Esophagus squamous epithelium (tissue), 4 donors: ENCODE measurements at regions not wholly inside any gene's neighbourhood (a gene's known extent, or its start where the extent isn't known, plus 50 kb on each side); places are given as distances from the start of the nearest gene placed in this dataset.

ENCODE experiments used
- POLR2A ChIP-seq, 4 donors: fragments of 450-650 bp; IDR thresholded peaks; one replicate each; pipeline ENCODE4 v1.6.1; 2017; ENCODE audit warnings: antibody characterized with exemption in 4 of 4, mild to moderate bottlenecking in 4 of 4, moderate library complexity in 3 of 4
- TF ChIP-seq, protein P1 (sequence below), 6 experiments: fragments of 450-650 bp in 4 of 6; fragments of 200-600 bp in 2 of 6; sonication (generic) in 2 of 6; IDR thresholded peaks; one replicate each; pipeline ENCODE4 v1.5.1; 2016 to 2019; ENCODE audit warnings: antibody characterized with exemption in 6 of 6, mild to moderate bottlenecking in 4 of 6, moderate library complexity in 4 of 6

DNA sequence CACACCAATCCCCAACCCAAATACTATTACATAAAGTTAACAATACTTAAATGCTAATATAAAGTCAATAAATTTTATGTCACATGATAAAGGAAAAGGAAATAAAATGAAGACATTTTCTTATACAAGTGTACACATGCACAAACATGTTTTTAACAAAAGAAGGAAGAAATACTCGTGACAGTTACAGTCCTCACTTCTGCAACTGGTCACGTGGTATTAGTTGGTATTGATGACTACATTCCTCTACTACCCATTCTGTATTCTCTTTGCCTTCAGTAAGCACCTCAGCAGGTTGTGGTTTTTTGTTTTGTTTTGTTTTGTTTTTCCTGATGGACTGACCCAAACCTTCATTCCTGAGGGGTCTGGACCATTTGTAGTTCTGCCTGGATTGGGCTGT is 176.9 kb upstream of the CCNH start:
- TF ChIP-seq, protein P1, sequence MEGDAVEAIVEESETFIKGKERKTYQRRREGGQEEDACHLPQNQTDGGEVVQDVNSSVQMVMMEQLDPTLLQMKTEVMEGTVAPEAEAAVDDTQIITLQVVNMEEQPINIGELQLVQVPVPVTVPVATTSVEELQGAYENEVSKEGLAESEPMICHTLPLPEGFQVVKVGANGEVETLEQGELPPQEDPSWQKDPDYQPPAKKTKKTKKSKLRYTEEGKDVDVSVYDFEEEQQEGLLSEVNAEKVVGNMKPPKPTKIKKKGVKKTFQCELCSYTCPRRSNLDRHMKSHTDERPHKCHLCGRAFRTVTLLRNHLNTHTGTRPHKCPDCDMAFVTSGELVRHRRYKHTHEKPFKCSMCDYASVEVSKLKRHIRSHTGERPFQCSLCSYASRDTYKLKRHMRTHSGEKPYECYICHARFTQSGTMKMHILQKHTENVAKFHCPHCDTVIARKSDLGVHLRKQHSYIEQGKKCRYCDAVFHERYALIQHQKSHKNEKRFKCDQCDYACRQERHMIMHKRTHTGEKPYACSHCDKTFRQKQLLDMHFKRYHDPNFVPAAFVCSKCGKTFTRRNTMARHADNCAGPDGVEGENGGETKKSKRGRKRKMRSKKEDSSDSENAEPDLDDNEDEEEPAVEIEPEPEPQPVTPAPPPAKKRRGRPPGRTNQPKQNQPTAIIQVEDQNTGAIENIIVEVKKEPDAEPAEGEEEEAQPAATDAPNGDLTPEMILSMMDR (IDR thresholded peaks at IDR 0.05), result no peak
- TF ChIP-seq POLR2A (IDR thresholded peaks at IDR 0.05), result no peak
